SK-N-SH (cell line): ENCODE measurements at regions not wholly inside any gene's neighbourhood (a gene's known extent, or its start where the extent isn't known, plus 50 kb on each side); places are given as distances from the start of the nearest gene placed in this dataset.

ENCODE experiments used
- CTCF ChIA-PET: fragments of 300-600, 350-600 bp; formaldehyde crosslinking; extraction: SDS; loops from one replicate; lab custom pipeline; 2021; lab: Yijun Ruan, JAX
- POLR2A ChIA-PET: fragments of 350-600 bp; sonication (Branson Sonifier 250); formaldehyde crosslinking; extraction: SDS; loops from one replicate; lab custom pipeline; 2020; ENCODE audit warnings: antibody characterized with exemption, inconsistent platforms; lab: Yijun Ruan, JAX
- DNase-seq: peaks from one replicate; pipeline ENCODE4 v3.0.0; 2012
- H2AFZ ChIP-seq: fragments of 200-600 bp; sonication (generic); 2 replicates; pipeline ENCODE4 v1.8.1; 2016; ENCODE audit warnings: antibody characterized with exemption, mild to moderate bottlenecking, low read depth
- H3F3A ChIP-seq: fragments of 200-600 bp; sonication (generic); replicated peaks from 2 replicates; pipeline ENCODE3; 2016; ENCODE audit warnings: antibody characterized with exemption, mild to moderate bottlenecking; ENCODE audit not compliant: insufficient read depth
- H3K27ac ChIP-seq, 2 experiments: fragments of 200-500 bp in 1 of 2; fragments of 200-600 bp in 1 of 2; sonication (Bioruptor generic) in 1 of 2; sonication (generic), shearing (Covaris generic) in 1 of 2; 2 replicates each; pipeline versions ENCODE4 v1.5.1 to v1.6.1; 2014 to 2016; ENCODE audit warnings: low read depth in 2 of 2, inconsistent platforms in 1 of 2, low read length in 1 of 2, mild to moderate bottlenecking in 1 of 2, mixed read lengths in 1 of 2
- H3K27me3 ChIP-seq: fragments of 200-600 bp; sonication (generic), shearing (Covaris generic); 2 replicates; pipeline ENCODE4 v1.6.1; 2016; ENCODE audit warnings: mixed run types; ENCODE audit not compliant: insufficient read depth
- H3K36me3 ChIP-seq, 2 experiments: fragments of 200-500 bp in 1 of 2; fragments of 200-600 bp in 1 of 2; sonication (Bioruptor generic) in 1 of 2; sonication (generic) in 1 of 2; replicated peaks in 1 of 2; 2 replicates each; pipeline versions ENCODE3 to v1.5.1; 2014 to 2016; ENCODE audit warnings: low read length in 1 of 2, mild to moderate bottlenecking in 1 of 2; ENCODE audit not compliant: insufficient read depth in 2 of 2, control insufficient read depth in 1 of 2
- H3K4me1 ChIP-seq, 2 experiments: fragments of 200-500 bp in 1 of 2; fragments of 200-600 bp in 1 of 2; sonication (Bioruptor generic) in 1 of 2; sonication (generic), shearing (Covaris generic) in 1 of 2; 2 replicates each; pipeline versions ENCODE4 v1.5.1 to v1.6.1; 2014 to 2016; ENCODE audit warnings: low read depth in 1 of 2, low read length in 1 of 2, mixed run types in 1 of 2; ENCODE audit not compliant: insufficient read depth in 2 of 2, control insufficient read depth in 1 of 2
- H3K4me2 ChIP-seq: fragments of 200-600 bp; sonication (generic), shearing (Covaris generic); 2 replicates; pipeline ENCODE4 v1.6.1; 2017; ENCODE audit warnings: mixed run types
- H3K4me3 ChIP-seq, 2 experiments: fragments of 200-500 bp in 1 of 2; fragments of 200-600 bp in 1 of 2; sonication (Bioruptor generic) in 1 of 2; sonication (generic), shearing (Covaris generic) in 1 of 2; 2 replicates each; pipeline versions ENCODE4 v1.5.1 to v1.8.1; 2014 to 2016; ENCODE audit warnings: low read depth in 2 of 2, inconsistent platforms in 1 of 2, low read length in 1 of 2, mild to moderate bottlenecking in 1 of 2, mixed read lengths in 1 of 2, moderate library complexity in 1 of 2
- H3K79me2 ChIP-seq: fragments of 200-600 bp; sonication (generic); 2 replicates; pipeline ENCODE4 v1.8.1; 2017; ENCODE audit warnings: mild to moderate bottlenecking; ENCODE audit not compliant: insufficient read depth
- H3K9ac ChIP-seq: fragments of 200-600 bp; sonication (generic); 2 replicates; pipeline ENCODE4 v1.6.1; 2017; ENCODE audit warnings: mixed run types
- H3K9me2 ChIP-seq: fragments of 200-600 bp; sonication (generic); 2 replicates; pipeline ENCODE4 v1.6.1; 2017; ENCODE audit warnings: mixed run types
- H3K9me3 ChIP-seq: fragments of 200-600 bp; sonication (generic); 2 replicates; pipeline ENCODE4 v1.6.1; 2017; ENCODE audit warnings: mixed run types, mild to moderate bottlenecking, moderate library complexity
- H4K20me1 ChIP-seq: fragments of 200-600 bp; sonication (generic); 2 replicates; pipeline ENCODE4 v1.6.1; 2017; ENCODE audit warnings: mild to moderate bottlenecking, mixed run types; ENCODE audit not compliant: insufficient read depth
- CTCF ChIP-seq: fragments of 200-600 bp; sonication (generic); IDR thresholded peaks from 2 replicates; pipeline ENCODE4 v1.6.1; 2017; ENCODE audit warnings: antibody characterized with exemption, mild to moderate bottlenecking, moderate library complexity
- ELF1 ChIP-seq: IDR thresholded peaks from 2 replicates; pipeline ENCODE4 v1.4.0; 2012
- EZH2phosphoT487 ChIP-seq: fragments of 200-600 bp; sonication (generic); IDR thresholded peaks from 2 replicates; pipeline ENCODE4 v1.6.1; 2017; ENCODE audit warnings: low read depth, mixed run types, mild to moderate bottlenecking, antibody characterized with exemption, moderate library complexity, borderline replicate concordance
- FOXJ3 ChIP-seq: sonication (generic); formaldehyde crosslinking; IDR thresholded peaks from 2 replicates; pipeline ENCODE4 v1.5.1; 2020; ENCODE audit warnings: mild to moderate bottlenecking, missing genetic modification reagents
- JUND ChIP-seq: IDR thresholded peaks from 2 replicates; pipeline ENCODE4 v1.4.0; 2012
- MAX ChIP-seq: IDR thresholded peaks from 2 replicates; pipeline ENCODE4 v1.4.0; 2012; ENCODE audit warnings: low read depth
- MEF2A ChIP-seq: IDR thresholded peaks from 2 replicates; pipeline ENCODE4 v1.4.0; 2012; ENCODE audit warnings: low read depth, borderline replicate concordance
- MXI1 ChIP-seq: IDR thresholded peaks from 2 replicates; pipeline ENCODE4 v1.6.1; 2012; ENCODE audit warnings: mild to moderate bottlenecking, low read depth, low read length, improper control_type of control experiment
- NRF1 ChIP-seq: IDR thresholded peaks from 2 replicates; pipeline ENCODE4 v1.6.1; 2012; ENCODE audit warnings: low read depth, mild to moderate bottlenecking, low read length
- POLR2AphosphoS5 ChIP-seq: IDR thresholded peaks from 2 replicates; pipeline ENCODE4 v1.6.1; 2012; ENCODE audit warnings: low read depth, low read length
- RAD21 ChIP-seq: IDR thresholded peaks from 2 replicates; pipeline ENCODE4 v1.6.1; 2012; ENCODE audit warnings: mild to moderate bottlenecking, low read length
- REST ChIP-seq: IDR thresholded peaks from 2 replicates; pipeline ENCODE4 v1.6.1; 2012; ENCODE audit warnings: mild to moderate bottlenecking, low read depth, low read length, moderate library complexity
- RXRA ChIP-seq: IDR thresholded peaks from 2 replicates; pipeline ENCODE4 v1.4.0; 2012; ENCODE audit warnings: low read depth, mild to moderate bottlenecking, borderline replicate concordance
- TAF1 ChIP-seq: IDR thresholded peaks from 2 replicates; pipeline ENCODE4 v1.6.1; 2012; ENCODE audit warnings: low read depth, mild to moderate bottlenecking, low read length, moderate library complexity, borderline replicate concordance
- TEAD4 ChIP-seq: IDR thresholded peaks from 2 replicates; pipeline ENCODE4 v1.4.0; 2012; ENCODE audit warnings: mild to moderate bottlenecking, borderline replicate concordance; ENCODE audit not compliant: insufficient read depth
- USF1 ChIP-seq: IDR thresholded peaks from 2 replicates; pipeline ENCODE4 v1.4.0; 2012; ENCODE audit warnings: low read depth, borderline replicate concordance
- YY1 ChIP-seq: IDR thresholded peaks from 2 replicates; pipeline ENCODE4 v1.4.0; 2012; ENCODE audit warnings: low read depth, mild to moderate bottlenecking
- WGBS: methylation state at CpG from one replicate; pipeline ENCODE4 v1.1.6; 2017; ENCODE audit warnings: low lambda C conversion rate; 5-methylcytosine and 5-hydroxymethylcytosine counted together
- TF ChIP-seq, protein P1 (sequence below): fragments of 150-350 bp; IDR thresholded peaks from 2 replicates; pipeline ENCODE4 v1.6.1; 2016; ENCODE audit warnings: mild to moderate bottlenecking, low read depth, low read length

- 31% methylated on average over 1 of the region's 1 CpG for WGBS
- H3K9me3 ChIP-seq = 0 out of 2 replicates have a peak, but pooled peaks cover 4% of the 10 kb centered on the region
- H3K4me3 ChIP-seq = no peak overlapping the region
- H3K9ac ChIP-seq = no peak overlapping the region
- H3K4me1 ChIP-seq = no peaks in the 10 kb centered on the region
- POLR2A ChIA-PET = no interaction called here
- H3K79me2 ChIP-seq = no peaks in the 10 kb centered on the region
- no peaks in the 10 kb centered on the region for H3K36me3 ChIP-seq
- no peaks in the 10 kb centered on the region for H4K20me1 ChIP-seq
- H3K4me2 ChIP-seq = no peak overlapping the region
- CTCF ChIA-PET = no interaction called here
- no peak overlapping the region for H3K27ac ChIP-seq
- no peaks in the 10 kb centered on the region for H3K9me2 ChIP-seq
- TF ChIP-seq MXI1 = no peak
- no peak for TF ChIP-seq CTCF
- no peak for TF ChIP-seq REST
- TF ChIP-seq JUND = no peak
- no peak for TF ChIP-seq FOXJ3
- TF ChIP-seq TEAD4 = no peak
- TF ChIP-seq TAF1 = no peak
- TF ChIP-seq POLR2AphosphoS5 = no peak
- TF ChIP-seq, protein P1, sequence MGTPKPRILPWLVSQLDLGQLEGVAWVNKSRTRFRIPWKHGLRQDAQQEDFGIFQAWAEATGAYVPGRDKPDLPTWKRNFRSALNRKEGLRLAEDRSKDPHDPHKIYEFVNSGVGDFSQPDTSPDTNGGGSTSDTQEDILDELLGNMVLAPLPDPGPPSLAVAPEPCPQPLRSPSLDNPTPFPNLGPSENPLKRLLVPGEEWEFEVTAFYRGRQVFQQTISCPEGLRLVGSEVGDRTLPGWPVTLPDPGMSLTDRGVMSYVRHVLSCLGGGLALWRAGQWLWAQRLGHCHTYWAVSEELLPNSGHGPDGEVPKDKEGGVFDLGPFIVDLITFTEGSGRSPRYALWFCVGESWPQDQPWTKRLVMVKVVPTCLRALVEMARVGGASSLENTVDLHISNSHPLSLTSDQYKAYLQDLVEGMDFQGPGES = no peak
- TF ChIP-seq MEF2A = no peak
- TF ChIP-seq RAD21 = no peak
- TF ChIP-seq MAX = no peak
- no peak for TF ChIP-seq NRF1
- no peak for TF ChIP-seq EZH2phosphoT487
- TF ChIP-seq USF1 = no peak
- no peak for TF ChIP-seq ELF1
- no peak for TF ChIP-seq YY1
- TF ChIP-seq RXRA = no peak
- TF ChIP-seq, all 33 proteins: peak for 0
- H2AFZ ChIP-seq = no peak overlapping the region
- H3K27me3 ChIP-seq = no peaks in the 10 kb centered on the region
- no peaks in the 10 kb centered on the region for H3F3A ChIP-seq
- no peak for DNase-seq
These were observed 1826.3 kb upstream of the IGFBP7 start for GRCh38 chr4:58936436-58936835.
